GM21447 (cell line): ENCODE measurements at regions not wholly inside any gene's neighbourhood (a gene's known extent, or its start where the extent isn't known, plus 50 kb on each side); places are given as distances from the start of the nearest gene placed in this dataset.

Source experiments
- ATAC-seq: cut with Tn5 transposase; IDR thresholded peaks from one replicate; pipeline ENCODE4 v1.9.1; 2021; ENCODE audit not compliant: unreplicated experiment

DNA sequence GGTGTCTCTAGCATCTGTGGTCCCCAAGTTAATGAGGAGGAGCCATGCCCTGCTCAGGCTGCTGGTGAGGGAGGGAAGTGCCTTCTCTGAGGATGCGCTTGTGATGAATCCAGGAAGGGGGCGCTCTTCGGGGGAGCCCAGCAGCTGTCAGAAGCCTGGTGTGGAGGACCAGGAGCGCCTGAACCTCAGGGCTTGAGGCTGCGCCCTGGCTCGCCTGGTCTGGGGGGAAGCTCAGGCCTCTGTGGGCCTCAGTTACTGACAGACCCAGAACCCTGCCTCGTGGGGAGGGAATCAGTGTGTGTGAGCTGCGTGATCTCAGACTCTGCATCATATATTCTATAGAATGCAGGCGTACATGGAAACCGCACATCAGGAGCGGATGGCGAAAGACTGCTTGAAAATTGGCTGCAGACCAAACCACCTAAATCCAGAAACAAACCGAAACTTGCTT lies 126.1 kb downstream of the SEC14L1 start:
- no peak for ATAC-seq

DNA sequence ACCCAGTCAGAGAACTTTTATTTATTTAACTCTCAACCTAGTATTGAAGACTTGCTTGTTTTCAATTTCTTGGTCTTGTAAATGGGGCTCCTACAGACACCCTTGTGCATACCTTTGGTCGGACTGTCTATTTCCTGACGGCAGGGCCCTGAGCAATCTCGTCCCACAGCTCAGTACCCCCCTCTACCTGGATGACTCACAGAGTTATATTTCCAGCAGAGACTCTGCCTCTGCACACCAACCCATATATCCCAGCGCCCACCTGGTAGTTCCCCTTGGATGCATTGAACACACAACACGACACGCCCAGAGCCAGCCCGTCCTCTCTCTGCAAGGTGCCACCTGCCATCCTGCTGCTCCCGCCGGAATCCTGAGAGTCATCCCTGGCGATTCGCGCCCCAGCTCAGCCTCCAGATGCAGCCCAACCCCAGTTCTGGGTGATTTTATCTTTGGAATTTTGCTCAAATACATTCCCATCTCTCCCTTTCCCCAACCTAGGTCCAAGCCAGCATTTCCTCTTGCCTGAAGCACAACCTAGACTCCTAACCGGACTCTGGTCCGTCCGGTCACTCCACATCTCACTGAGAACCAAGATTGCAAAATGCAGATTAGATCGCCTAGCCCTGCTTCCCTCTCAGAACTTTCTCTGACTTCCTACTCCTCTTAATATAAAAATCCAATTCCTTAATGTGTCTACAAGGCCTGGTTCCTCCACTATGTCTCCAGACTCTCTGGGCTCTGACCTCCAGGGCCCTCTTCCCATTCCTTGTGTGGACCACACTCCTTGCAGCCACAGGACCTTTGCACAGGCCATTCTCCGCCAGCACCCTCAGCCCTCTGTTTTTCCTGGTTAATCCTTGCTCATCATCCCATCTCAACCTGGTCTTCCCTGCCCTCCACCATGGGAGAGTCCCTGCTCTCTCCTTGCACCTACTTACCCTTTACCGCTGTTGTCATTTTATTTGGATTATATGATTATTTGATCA lies 129.2 kb downstream of the SEC14L1 start:
- no peak for ATAC-seq

DNA sequence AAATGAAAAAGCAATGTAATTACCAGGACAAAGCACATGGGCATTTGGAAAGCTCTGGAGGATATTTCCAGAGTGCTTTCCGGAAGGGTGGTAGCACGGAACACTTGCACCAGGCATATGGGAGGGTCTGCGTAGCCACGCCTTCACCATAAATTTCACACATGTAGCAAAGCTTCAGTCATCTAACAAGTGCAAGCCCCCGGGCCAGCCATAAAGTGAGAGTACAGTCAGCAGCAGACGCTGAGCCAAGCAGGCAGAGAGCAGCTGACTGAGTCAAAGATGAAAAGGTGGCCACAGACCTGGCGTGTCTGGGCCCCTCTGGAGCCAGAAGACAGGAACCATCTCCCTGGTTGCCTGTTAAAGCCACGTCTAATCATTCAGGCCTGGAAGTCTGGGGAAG lies 130.6 kb downstream of the SEC14L1 start:
- ATAC-seq = no peak

DNA sequence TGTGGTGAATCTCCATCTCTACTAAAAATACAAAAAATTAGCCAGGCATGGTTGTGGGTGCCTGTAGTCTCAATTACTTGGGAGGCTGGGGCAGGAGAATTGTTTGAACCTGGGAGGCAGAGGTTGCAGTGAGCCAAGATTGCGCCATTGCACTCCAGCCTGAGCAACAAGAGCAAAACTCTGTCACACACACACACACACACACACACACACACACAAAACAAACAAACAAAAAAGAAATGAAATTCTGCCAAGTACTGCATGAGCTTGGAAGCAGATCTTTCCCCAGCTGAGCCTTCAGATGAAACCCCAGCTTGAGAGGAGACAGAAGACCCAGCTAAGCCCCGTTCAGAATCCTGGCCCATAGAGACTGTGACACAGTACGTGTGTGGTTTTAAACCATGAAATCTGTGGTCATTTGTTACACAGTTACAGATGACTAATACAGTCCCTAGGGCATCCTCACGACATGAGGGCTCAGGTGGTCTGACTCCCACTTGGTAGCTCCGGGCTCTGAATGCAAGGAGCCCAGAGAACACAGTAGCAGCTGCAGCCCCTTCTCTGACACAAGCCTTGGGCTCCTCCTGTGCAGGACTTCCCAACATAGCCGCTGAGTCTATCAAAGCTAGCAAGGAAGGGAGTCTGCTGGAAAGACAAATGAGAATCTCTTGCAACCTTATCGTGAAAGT lies 132.8 kb downstream of the SEC14L1 start:
- no peak for ATAC-seq

DNA sequence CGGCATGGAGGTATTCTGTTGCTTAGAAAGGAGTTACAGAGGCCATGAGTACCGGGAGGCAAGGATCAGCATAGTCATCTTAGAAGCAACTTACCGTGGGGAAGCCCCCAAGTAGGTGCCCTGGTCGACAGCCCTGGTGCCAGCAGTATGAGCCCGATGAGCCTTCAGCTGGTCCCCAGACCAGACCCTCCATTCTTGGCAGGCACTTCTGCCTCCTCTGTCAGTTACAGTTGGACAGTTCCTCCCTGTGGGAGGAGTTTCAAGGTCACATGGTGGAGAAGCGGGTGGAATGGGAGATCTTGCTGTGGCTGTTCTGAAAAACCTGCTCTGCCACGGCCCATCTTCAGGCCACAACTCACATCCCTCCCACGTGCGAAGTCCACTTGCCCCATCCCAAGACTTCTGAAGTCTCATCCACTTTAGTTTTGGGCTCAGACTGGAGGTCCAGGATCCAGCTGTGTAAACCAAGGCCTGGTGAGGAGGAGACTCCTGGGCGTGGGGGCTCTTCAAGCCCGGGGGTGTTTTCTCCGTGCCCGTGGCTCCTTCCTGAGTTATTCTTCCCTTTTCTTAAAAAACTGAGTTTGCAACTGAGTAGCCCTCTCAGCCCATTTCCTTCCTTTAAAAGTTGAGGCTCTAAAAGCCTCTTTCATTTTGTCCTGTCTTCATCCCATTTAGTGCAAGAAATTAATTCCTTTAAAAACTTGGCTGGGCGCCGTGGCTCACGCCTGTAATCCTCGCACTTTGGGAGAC lies 133.5 kb downstream of the SEC14L1 start:
- no peak for ATAC-seq

DNA sequence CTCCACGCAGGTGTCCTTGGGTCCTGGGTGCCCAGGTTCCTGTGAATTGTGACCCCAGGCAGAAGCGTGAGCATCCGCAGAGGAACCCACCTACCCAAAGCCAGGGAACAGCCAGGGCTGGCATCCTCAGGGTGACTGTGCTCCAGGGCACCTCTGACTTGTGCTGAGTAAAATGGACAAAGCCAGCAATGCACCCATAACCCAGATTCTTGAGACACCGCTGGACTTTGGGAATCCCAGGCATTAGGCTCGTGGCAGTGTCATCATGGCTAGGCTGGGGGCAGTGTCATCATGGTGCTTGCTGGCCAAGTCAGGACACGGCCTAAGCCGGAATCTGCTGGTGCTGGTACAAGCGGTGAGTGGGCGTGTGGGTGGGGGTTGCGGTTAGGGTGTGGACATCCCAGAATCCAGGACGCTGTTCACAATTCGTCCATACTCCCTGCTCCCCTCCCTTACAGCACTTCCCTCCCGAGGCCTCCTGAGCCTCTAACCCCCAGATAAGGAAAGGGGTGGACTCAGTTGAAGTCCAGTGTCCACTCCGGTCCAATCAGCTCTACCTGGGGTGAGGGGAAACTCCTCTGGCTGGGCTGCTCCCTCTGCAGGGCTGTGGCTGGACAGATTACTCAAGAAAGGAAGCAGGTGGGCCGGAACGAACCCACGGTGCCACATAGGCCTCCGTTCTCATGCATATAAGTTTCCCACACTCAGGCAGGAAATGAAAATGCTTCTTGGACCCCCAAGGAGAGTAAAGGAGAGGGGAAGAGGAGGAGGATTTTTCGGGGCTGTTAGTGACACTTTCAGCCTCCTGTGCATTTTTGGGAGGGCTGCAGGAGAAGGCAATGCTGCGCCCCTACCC lies 138.9 kb downstream of the SEC14L1 start:
- ATAC-seq = no peak

DNA sequence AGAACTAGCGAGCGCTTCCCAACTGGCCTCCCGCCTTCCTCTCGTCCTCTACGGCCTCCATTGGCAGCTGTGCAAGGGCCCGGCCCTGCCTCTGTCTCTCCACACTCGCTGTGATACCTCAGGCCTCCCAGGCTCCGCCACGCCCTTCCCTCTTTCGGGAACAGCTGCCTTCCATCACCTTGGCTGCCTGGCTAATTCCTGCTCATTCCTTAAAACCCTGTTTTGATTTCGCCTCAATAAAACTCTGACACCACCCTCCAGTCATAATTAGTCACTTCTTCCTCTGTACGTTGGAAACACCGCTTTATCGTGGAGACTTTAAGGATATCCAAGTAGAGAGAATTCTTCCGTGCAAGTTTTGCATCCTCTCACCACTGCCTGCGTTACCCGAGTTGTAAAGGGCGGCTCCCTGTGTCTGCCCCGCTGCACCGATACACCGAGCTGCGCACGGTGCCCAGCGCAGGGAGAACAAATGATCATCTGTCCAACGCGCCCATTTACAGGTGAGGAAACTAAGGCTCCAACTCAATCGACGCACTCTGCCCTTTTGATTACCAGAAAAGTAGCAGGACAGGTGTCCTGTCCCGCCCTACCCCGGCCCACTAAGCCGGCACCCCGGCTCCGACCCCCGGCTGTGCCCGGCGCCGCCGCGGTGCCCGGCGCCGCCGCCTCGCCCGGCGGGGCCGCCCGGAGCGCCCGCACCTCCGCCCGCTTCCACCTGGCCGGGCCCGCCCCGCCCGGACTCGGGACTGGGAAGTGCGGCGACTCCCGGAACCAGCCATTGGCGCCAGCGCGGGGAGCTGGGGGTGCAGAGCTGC lies 139.7 kb downstream of the SEC14L1 start:
- peak; percentile 14 for ATAC-seq

DNA sequence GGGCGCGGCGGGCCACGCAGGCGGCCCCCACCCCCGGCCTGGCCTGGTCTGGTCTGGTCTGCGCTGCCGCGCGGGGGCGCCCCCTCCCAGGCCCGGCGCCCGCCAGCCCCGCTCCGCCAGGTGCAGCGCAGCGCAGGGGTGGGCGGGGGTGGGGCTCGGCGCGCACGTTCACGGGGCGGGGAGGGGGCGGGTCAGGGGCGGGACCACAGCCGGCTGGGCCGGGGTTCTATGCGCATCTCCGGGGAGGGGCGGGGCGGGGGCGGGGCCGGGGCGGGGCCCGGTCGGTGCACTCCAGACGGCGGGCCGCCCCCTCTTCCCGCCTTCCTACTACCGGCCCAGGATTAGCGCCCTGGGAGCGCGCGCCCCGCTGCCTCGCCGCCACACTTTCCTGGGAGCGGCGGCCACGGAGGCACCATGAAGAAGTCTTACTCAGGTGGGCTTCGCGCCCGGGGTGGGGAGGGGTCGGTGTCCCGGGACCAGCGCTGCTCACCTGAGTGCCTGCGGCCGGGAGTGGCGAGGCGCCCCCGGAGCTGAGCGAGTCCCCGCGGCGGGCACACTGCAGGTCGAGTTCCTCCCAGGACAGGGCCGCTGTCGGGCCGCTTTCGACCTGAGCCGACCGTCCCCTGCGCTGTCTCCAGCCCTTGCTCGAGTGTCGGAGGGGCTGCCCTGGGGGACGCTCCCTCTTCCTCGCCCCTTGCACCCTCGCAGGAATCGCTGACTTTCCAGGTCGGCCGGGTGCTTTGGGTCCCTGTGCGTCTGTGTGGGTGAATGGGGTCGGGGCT lies 140.5 kb downstream of the SEC14L1 start:
- peak; percentile 56 for ATAC-seq

DNA sequence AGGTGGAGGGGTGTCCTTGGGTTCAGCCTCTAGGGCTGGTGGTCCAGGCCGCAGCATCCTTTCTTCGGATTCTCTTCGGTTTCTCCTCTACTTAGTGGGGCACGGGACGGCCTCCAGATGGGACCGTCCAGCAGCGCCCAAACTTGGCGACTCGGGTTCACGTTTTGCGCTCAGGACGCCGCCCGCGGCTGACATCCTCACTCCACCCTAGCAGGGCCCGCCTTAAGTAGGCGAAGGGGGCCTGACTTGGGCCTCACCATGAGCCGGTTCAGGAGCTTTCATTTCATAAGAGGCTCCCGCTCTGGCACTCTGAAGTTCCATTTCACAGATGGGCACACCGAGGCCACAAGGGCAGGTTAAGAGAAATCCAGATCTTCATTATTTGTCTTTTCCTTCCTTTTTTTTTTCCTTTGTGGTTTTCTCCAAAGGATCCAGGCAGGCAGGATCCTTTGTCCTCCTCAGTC lies 141.2 kb downstream of the SEC14L1 start:
- peak; percentile 9 for ATAC-seq

DNA sequence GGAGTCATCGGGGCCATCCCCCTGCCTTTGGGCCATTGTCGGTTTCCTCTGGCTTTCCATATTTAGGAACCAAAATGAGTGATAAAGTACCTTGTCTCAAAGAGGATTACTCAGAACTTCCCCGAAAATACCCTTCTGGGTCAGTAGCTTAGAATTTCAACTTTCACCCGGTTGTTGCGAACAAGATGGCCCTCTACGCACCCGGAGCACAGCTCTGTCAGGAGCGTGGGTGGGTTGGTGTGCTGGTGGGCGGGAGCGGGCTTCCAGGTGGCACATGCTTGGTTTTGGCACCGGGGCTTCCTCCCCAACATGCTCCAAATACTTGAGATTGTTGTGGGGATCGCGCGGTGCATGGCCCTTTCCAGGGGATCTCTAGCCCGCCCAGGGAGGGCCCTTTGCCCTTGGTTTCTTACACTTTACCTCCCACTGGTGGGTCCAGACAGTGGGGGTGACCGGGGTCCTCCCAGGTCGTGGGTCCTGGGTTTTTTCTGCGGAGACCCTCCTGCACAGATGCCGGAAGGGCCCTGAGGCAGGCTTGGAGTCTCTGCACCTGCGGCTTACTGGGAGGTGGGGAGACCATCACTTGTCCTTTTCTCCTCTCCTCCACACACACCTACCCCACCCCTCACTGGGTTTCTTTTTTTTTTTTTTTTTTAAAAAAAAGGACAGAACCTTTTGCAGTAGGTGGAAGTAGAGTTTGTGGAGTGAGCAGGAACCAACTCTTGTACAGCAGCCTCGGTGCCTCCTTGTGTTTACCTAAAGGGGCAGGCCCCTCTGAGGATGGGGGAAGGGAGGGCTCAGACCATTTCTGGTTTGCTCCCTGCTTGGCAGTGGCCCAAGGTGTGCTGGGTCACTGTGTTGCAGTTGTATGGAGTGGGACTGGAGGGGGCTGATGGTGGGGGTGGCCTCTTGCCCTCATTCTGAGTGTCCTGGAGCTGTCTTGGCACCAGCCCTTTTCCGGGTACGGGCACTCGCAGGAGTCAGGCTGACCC lies 142.1 kb downstream of the SEC14L1 start:
- no peak for ATAC-seq

DNA sequence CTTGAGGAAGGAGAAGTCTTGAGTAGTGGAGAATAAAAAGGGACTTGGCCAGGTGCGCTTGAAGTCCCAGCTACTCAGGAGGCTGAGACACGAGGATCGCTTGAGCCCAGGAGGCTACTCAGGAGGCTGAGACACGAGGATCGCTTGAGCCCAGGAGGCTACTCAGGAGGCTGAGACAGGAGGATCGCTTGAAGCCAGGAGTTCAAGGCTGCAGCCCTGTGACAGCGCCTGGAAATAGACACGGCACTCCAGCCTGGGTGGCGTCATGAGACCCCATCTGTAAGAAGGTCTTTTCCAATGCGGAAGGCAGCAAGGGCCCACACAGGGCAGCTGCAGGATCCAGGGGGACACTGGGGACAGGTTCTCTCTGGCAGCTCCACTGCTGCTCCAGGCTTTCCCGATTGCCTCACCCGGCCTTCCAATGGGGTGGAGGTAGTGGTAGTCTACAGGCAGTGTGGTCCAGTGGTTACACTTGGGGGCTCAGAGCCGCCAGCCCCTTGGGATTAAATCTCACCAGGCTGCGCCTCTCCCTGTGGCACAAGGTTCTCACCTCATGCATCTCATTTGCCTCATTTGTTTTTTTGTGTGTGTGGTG lies 143.4 kb downstream of the SEC14L1 start:
- no peak for ATAC-seq

DNA sequence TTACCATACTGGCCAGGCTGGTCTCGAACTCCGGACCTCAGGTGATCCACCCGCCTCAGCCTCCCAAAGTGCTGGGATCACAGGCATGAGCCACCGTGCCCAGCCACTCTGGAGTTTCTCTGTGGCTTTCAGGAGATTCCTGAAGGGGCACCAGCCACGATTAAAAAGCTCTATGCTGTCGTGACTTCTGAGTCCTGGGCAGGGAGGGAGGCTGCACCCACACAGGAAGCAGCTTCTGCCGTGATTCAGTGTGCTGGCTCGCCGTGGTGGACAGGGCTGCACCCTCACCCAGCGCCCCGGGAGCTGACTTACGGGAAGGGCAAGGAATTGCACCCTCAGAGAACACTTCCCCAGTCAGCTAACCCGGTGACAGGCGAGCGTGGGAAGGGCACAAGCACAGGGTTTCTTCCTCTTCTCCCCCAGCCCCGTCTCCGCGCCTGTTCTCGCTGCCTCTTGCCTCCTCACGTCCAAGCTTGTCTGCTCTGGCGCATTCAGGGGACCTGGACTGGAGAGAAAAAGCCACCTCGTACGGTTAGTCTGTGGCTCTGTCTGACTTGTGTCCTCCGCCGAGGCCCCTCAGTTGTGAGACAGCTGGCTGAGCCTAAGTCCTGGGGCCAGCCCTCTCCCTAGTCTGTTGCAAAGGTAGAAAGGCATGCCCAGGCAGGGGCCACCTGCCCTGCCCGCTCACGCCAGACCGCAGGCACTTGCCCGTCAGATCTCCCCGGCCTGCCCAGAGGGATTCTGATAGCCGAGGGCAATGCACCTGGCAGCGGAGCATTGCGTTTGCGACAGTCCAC lies 145.0 kb downstream of the SEC14L1 start:
- ATAC-seq = no peak

DNA sequence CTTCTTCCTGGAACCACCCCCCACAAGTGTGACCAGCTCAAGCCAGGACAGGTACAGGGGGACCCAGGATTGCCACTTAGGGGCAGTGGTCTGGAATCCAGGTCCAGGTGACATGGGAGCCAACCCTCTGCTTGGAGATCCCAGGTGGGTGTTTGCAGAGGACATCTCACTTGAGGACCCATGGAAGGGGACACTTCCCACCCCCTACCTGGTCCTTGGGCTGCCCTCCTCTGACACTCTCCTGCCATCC lies 145.5 kb downstream of the SEC14L1 start:
- no peak for ATAC-seq

DNA sequence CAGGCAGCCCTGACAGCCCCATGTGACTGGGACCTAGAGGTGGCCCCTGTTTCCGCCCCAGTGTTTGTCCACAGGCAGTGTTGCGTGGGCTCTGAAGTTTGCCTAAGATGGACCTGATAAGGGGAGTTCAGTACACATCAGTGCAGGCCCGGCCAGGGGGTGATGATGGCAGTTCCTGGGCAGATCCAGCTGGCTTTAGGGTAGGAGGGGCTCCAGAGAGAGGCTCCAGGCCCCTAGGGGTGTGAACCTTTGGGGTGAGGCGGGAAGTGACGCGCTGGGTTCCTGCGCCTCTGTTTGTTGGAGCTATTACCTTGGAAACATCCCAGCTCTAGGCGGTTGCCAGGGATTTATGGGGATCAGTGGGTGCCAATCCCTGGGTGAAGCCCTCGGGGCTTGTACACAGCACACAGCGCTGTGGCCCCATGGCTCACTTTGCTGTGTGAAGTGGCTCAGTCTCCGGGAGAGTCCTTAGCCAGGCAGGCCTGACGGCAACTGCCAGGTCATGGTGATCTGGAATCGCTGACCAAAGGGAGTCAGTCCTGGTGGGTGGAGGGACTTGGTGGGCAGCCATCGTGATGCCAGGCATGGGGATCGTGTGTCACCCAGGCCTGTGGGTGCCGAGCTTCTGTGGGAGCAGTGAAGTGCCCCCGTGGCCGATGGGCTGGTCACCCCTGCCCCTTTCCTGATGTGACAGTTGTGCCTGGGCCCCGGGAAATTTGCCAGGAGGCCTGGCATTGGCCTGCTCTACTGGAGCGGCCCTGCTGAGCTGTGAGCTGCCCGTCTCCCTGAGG lies 146.1 kb downstream of the SEC14L1 start:
- ATAC-seq = no peak

DNA sequence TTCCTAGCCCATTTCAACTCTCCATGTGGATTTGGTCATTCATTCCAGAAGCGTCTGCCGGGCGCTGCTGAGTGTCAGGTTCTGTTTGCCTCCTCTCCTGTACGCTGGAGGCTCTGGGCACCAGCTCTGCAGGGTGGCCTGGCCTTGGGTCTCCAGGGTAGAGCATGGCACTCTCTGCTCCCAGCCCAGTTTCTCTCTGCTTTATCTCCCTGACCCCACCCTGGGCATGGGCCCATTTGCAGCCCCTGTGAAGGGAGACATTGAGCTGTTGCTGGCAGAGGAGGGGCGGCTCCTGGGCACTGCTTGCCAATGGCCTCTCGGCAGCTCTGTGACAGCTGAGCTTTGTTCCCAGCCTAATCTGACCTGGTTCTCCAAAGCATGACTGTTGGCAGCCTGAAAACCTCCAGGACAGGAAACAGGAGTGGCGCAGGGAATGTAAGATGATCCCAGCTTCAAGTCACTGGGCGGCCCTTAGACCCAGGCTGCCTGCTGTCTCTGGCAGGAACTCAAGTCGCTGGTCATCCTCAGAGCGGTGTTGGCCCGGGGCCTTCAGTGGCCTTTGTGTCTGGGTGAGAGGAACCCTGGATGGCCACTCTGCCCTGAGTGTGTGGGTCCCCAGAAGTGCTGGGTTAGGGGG lies 146.8 kb downstream of the SEC14L1 start:
- ATAC-seq = no peak
